Activated naive CD4-positive, alpha-beta T cell treated with anti-CD3 and anti-CD28 coated beads, Interleukin-2, amount 50 U/mL, for 72 hours (primary cell): ENCODE measurements at regions not wholly inside any gene's neighbourhood (a gene's known extent, or its start where the extent isn't known, plus 50 kb on each side); places are given as distances from the start of the nearest gene placed in this dataset.
"Not testable (repeated sequence)": the region's sequence is repeated elsewhere in the genome, so short reads cannot be mapped to it uniquely, and the experiment has no call there.

Experiments
- ATAC-seq, 2 donors: fragments of 150-1000 bp; cut with Tn5 transposase; 2 replicates each; pipeline ENCODE4 v1.10.0; 2021; ENCODE audit warnings: mild to moderate bottlenecking in 2 of 2, moderate library complexity in 2 of 2
- DNase-seq, 2 donors: peaks; one replicate each; pipeline ENCODE4 v3.0.0; 2021 to 2022; ENCODE audit warnings: low spot score in 2 of 2
- H3K27ac Mint-ChIP-seq, 2 donors: one replicate each; pipeline ENCODE4 v1.8.0; 2022; ENCODE audit warnings: mild to moderate bottlenecking in 2 of 2, mixed read lengths in 2 of 2
- H3K36me3 Mint-ChIP-seq, 2 donors: one replicate each; pipeline ENCODE4 v1.8.0; 2022; ENCODE audit warnings: mixed read lengths in 2 of 2
- H3K9me3 Mint-ChIP-seq, 2 donors: one replicate each; pipeline ENCODE4 v1.8.0; 2022; ENCODE audit warnings: mixed read lengths in 2 of 2

GRCh38 chr20:41734506-41734945 is 116.3 kb upstream of the CHD6 start:
- no peaks in the 10 kb centered on the region for H3K36me3 Mint-ChIP-seq
- DNase-seq (peak in 1 of 2 donors; percentile 15), ATAC-seq (peak; percentile 38 to 62)
- H3K9me3 Mint-ChIP-seq, result no peaks in the 10 kb centered on the region
- H3K27ac Mint-ChIP-seq, result no peak overlapping the region

DNA sequence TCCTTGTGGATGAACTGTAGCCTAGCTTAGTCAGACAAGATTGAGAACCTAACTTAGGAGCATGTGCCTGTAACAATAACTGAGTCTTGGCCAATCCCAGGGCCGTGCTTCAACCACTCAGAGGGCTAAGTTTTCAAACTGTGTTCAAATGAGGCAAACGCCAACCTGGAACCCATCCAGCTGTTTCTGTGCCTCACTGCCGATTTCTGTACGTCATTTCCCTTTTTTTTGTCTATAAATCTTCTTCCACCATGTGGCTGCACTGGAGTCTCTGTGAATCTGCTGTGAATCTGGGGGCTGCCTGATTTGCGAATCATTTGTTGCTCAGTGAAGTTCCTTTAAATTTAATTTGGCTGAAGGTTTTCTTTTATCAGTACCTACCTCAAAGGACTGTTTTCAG is 115.0 kb upstream of the CHD6 start:
- ATAC-seq (no peak), DNase-seq (no peak)
- Mint-ChIP-seq H3K9me3 (no peaks in the 10 kb centered on the region), H3K27ac (no peak overlapping the region), H3K36me3 (no peaks in the 10 kb centered on the region)

GRCh38 chr20:41731198-41731597 is 113.0 kb upstream of the CHD6 start:
- ATAC-seq, H3K9me3 Mint-ChIP-seq, H3K27ac Mint-ChIP-seq, DNase-seq, H3K36me3 Mint-ChIP-seq: not testable (repeated sequence)

DNA sequence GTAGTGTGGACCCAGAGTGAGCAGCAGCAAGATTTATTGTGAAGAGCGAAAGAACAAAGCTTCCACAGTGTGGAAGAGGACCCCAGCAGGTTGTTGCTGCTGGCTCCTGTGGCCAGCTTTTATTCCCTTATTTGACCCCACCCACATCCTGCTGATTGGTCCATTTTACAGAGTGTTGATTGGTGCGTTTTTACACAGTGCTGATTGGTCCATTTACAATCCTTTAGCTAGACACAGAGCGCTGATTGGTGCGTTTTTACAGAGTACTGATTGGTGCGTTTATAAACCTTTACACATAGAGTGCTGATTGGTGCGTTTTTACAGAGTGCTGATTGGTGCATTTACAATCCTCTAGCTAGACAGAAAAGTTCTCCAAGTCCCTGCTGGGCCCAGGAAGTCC is 109.5 kb upstream of the CHD6 start:
- H3K27ac Mint-ChIP-seq, DNase-seq, H3K9me3 Mint-ChIP-seq, H3K36me3 Mint-ChIP-seq, ATAC-seq: not testable (repeated sequence)

DNA sequence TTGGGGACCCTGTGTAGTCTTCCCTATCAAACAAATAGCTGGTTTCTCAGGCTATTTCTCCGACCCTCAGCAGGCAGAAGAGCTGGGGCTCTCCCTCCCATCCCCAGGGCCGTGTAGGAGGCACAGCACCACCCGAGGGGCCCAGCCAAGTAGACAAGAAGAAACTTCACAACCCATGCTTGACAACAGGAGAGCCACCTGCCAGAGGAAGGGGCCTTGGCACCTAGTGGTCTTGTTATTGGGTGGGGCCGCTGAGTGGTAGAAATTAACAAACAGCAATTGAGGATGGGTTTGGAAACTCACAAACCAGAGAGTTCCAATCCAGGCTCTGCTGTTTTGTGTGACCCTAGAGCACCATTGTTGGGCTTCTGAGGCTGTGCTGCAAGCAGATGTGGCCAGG is 108.5 kb upstream of the CHD6 start:
- Mint-ChIP-seq H3K9me3 (peaks cover 0 to 4% of the 10 kb centered on the region in 2 donors), H3K36me3 (no peaks in the 10 kb centered on the region), H3K27ac (no peak overlapping the region)
- DNase-seq, result no peak
- no peak for ATAC-seq

DNA sequence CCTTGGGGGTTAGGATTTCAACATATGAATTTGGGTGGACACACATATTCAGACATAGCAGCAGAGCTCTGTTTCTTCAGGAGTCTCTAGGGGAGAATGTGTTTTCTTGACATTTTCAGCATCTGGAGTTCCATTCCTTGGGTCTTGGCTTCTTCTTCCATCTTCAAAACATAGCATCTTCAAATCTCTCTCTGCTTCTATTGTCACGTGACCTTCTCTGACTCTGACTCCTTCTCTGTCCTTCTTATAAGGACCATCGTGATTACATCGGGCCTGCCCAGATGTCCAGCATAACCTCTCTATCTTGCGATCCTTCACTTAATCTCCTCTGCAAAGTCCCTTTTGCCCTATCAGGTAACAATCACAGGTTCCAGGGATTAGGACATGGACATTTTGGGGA is 101.0 kb upstream of the CHD6 start:
- ATAC-seq, result no peak

DNA sequence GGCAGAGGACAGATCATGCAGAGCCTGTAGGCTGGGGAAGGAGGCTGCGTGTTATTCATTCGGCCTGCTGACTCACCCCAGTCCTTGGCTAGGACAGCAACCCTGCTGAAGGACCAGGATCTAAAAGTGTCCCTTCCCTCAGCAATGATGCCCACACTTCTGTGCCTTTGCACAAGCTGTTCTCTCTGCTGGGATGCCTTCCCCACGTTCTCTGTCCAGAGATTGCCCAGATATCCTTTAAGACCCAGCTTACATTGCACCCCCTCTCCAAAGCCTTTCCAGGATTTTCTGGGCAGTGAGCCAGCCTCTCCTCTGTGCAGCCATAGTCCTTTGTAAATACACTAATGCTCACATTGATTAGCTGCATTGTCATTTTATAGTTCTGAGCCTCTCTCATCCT is 99.3 kb upstream of the CHD6 start:
- H3K9me3 Mint-ChIP-seq, result peaks cover 0 to 4% of the 10 kb centered on the region in 2 donors
- no peak overlapping the region for H3K27ac Mint-ChIP-seq
- DNase-seq (no peak), ATAC-seq (no peak)
- no peaks in the 10 kb centered on the region for H3K36me3 Mint-ChIP-seq

More for the DNA sequence above, 101.0 kb upstream of the CHD6 start:
- no peak for DNase-seq
- Mint-ChIP-seq H3K36me3 (no peaks in the 10 kb centered on the region), H3K27ac (no peak overlapping the region), H3K9me3 (peaks cover 0 to 4% of the 10 kb centered on the region in 2 donors)

- Mint-ChIP-seq H3K36me3 (no peaks in the 10 kb centered on the region), H3K27ac (no peak overlapping the region), H3K9me3 (no peaks in the 10 kb centered on the region)
- DNase-seq (no peak), ATAC-seq (no peak)
Measured at GRCh38 chr20:41716911-41717310, 98.7 kb upstream of the CHD6 start.

GRCh38 chr20:41716436-41716835 is 98.3 kb upstream of the CHD6 start:
- H3K27ac Mint-ChIP-seq, result no peak overlapping the region
- ATAC-seq, result no peak
- H3K36me3 Mint-ChIP-seq, result no peaks in the 10 kb centered on the region
- DNase-seq, result no peak
- no peaks in the 10 kb centered on the region for H3K9me3 Mint-ChIP-seq

GRCh38 chr20:41715526-41715925 is 97.3 kb upstream of the CHD6 start:
- H3K9me3 Mint-ChIP-seq, result no peaks in the 10 kb centered on the region
- DNase-seq, result no peak
- no peak for ATAC-seq
- no peak overlapping the region for H3K27ac Mint-ChIP-seq
- no peaks in the 10 kb centered on the region for H3K36me3 Mint-ChIP-seq

- DNase-seq, result no peak
- Mint-ChIP-seq H3K27ac (no peak overlapping the region), H3K36me3 (no peaks in the 10 kb centered on the region), H3K9me3 (no peaks in the 10 kb centered on the region)
- ATAC-seq, result no peak
Measured at GRCh38 chr20:41714030-41714429, 95.9 kb upstream of the CHD6 start.

DNA sequence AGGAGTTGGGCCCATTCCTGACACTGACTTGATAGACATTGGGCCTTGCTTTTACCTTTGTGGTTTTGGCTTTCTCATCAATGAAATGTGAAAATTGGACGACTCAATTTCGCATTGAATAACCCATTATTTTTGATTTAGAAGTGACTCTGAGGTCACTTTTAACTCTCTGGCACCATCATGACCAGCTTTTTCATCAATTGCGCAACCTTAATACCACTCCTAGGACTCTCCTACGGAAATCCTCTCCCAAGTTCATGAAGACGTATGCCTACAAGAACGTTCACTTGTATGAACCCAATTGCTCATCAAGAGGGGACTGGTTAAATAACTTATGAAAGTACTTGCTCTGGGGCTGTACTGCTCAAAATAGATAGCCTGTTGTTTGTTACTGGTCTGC is 86.7 kb upstream of the CHD6 start:
- no peak for ATAC-seq
- Mint-ChIP-seq H3K9me3 (no peaks in the 10 kb centered on the region), H3K36me3 (no peaks in the 10 kb centered on the region), H3K27ac (no peak overlapping the region)
- DNase-seq, result no peak

GRCh38 chr20:41702647-41703046 is 84.5 kb upstream of the CHD6 start:
- no peak overlapping the region for H3K27ac Mint-ChIP-seq
- ATAC-seq, result no peak
- no peaks in the 10 kb centered on the region for H3K9me3 Mint-ChIP-seq
- no peaks in the 10 kb centered on the region for H3K36me3 Mint-ChIP-seq
- DNase-seq, result no peak

DNA sequence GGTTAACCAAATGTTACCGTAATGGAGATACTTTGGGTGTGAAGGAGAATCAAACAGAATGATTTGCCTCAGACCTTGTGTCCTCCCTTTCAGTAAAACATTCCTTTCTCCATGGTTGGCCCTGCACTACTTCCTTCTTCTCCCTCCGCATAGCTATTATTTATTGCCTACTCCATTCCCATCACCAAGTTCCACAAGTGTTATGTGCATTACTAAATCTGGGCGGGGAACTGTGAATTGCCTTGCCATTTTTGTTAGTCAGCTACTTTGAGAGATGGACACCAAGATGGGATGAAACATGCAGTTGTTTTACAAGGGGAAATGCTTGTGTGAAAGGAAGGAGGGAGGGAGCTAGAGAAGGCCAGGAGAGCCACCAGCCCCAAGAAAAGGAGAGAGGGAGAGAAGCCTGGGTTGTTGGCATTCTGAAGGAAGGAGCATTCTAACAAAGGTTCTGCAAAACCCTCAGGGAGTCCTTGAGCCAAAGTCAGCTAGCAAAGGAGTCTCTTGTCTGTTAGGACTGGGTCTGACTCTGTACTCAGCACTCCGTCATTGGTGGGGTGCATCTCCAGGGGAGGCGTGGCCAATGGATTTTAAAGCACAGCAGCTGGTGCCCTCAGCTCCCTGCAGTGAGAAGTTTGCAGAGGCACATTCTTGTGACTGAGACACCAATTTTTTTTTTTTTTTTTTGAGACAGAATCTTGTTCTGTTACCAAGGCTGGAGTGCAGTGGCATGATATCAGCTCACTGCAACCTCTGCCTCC is 83.6 kb upstream of the CHD6 start:
- no peaks in the 10 kb centered on the region for H3K9me3 Mint-ChIP-seq
- ATAC-seq, result no peak
- no peak overlapping the region for H3K27ac Mint-ChIP-seq
- H3K36me3 Mint-ChIP-seq, result no peaks in the 10 kb centered on the region
- DNase-seq, result no peak

GRCh38 chr20:41699673-41700072 is 81.5 kb upstream of the CHD6 start:
- not testable (repeated sequence) for H3K36me3 Mint-ChIP-seq, DNase-seq, H3K9me3 Mint-ChIP-seq, H3K27ac Mint-ChIP-seq, ATAC-seq

GRCh38 chr20:41697861-41698559 is 79.8 kb upstream of the CHD6 start:
- ATAC-seq (no peak), DNase-seq (no peak)
- Mint-ChIP-seq H3K9me3 (no peaks in the 10 kb centered on the region), H3K27ac (no peak overlapping the region), H3K36me3 (peaks cover 8 to 9% of the 10 kb centered on the region in 2 donors)

DNA sequence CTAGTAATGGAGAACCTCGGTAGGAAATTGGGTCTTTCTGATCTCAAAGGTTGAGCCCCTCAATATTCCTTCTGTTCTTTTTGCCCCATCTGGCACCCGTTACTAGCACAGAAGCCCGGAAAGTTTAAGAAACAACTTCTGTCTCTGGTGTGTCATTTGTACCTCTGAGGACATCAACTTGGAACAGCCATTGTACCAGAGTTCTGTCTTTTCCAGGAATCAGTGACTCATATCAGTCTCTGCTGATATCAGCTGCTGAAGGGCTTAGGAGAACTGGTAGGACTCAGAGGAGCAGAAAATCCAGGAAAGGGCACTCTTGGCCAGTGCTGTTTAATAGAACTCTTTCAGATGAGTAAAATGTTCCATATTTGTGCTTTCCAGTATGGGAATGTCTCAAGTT is 78.3 kb upstream of the CHD6 start:
- no peak overlapping the region for H3K27ac Mint-ChIP-seq
- no peak for DNase-seq
- peaks cover 0 to 4% of the 10 kb centered on the region in 2 donors for H3K9me3 Mint-ChIP-seq
- H3K36me3 Mint-ChIP-seq, result peaks cover 8 to 12% of the 10 kb centered on the region in 2 donors
- no peak for ATAC-seq

- Mint-ChIP-seq H3K9me3 (peaks cover 0 to 4% of the 10 kb centered on the region in 2 donors), H3K36me3 (peaks cover 8 to 12% of the 10 kb centered on the region in 2 donors), H3K27ac (no peak overlapping the region)
- no peak for ATAC-seq
- DNase-seq, result no peak
Measured at GRCh38 chr20:41694796-41695195, 76.6 kb upstream of the CHD6 start.
